ENCODE measurements at regions not wholly inside any gene's neighbourhood (a gene's known extent, or its start where the extent isn't known, plus 50 kb on each side); places are given as distances from the start of the nearest gene placed in this dataset.

DNA sequence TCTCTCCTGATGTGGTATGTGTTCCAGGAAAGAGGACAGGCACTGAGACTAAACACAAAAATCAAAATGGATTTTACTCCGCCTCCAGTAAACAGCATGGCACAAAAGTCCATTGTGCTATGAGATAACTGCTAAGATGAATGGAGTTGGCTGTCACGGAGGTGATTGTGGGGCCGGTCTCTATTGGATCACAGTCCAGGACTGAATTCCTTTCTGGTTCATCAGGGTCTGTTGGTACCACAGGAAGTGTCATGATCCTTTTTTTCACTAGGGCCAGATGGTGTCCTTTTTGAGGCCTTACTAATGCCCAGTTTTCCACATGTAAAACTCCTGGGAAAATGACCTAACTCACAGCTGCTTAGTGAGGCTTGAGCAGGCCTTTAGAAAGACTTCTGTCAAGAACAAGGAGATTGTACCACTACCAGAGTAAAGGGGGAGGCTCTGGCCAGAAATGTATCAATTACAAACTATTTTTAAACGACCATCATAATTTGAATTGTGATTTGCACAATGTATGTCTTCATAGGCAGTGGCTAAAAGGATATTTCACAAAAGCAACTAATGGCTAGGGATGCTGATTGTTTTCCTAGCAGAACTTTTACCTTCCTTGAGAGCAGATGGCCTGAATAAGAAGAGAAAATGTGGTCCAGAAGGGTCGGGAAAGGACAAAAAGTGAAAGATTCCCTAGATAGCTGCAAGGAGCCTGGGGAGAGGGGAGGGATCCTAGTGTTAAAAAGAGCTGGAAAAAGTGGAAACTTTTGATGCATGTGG is 192.2 kb upstream of the POU3F2 start (continued):
- TF ChIP-seq POLR2AphosphoS2 (IDR thresholded peaks at IDR 0.05; ENCODE audit: low read depth, low read length) (no peak), EP300 (IDR thresholded peaks at IDR 0.05; ENCODE audit: borderline replicate concordance in 1 of 2, control insufficient read depth in 1 of 2, low read depth in 2 of 2, low read length in 2 of 2) (no peak), TBL1XR1 (IDR thresholded peaks at IDR 0.05; ENCODE audit: low read depth, low read length) (no peak), PBX3 (IDR thresholded peaks at IDR 0.05; ENCODE audit: insufficient replicate concordance, low read depth, low read length) (no peak), ZBTB11 (CRISPR knock-in tag; IDR thresholded peaks at IDR 0.05) (no peak)

DNA sequence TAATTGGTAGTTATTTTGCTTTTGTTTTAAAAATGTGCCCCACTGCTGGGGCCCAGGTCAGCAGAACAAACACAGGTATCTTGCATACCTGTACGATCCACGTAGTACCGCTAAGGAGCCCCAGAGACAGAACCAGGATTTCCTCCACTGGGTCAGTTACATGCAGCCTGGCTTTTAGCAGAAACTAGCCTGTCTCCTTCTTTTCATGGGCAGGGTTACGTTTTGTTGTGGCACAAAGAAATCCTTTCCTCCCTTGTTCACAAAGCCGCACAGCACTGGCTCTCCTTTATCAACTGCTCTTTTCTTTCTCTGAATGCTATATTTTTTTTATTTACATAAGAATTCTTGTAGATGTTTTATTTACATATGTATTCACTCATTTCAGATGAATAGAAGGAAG is 190.3 kb upstream of the POU3F2 start:
- H4K20me1 ChIP-seq (ENCODE audit: control insufficient read depth, insufficient read depth), result no peaks in the 10 kb centered on the region
- H3K4me2 ChIP-seq (ENCODE audit: control insufficient read depth, insufficient read depth), result no peak overlapping the region
- ChIA-PET POLR2A (no interaction called here), SMC1A (ENCODE audit: uncharacterized antibody, unreplicated experiment) (interaction anchor here (1.3 to 1.5 kb wide), 2 partner anchors 8 to 19 kb away, joined by 3 to 5 read pairs; no protein-coding TSS in a partner anchor), RAD21 (ENCODE audit: unreplicated experiment) (no interaction called here), CTCF (no interaction called here)
- FAIRE-seq (no peak), DNase-seq (ENCODE audit: low read depth, low spot score) (no peak), ATAC-seq (no peak)
- no peak overlapping the region for H3K27ac ChIP-seq (ENCODE audit: control insufficient read depth, insufficient read depth)
- no peak overlapping the region for H3K9ac ChIP-seq (ENCODE audit: control insufficient read depth, insufficient read depth, low read length)
- H2AFZ ChIP-seq (ENCODE audit: control insufficient read depth, low read depth, low read length), result no peak overlapping the region
- 60% methylated on average over 5 of the region's 5 CpGs for WGBS (ENCODE audit: insufficient coverage, insufficient replicate concordance, low lambda C conversion rate, missing lambda C conversion rate)
- no TSS peak for BruUV-seq (replicated peaks)
- no peaks in the 10 kb centered on the region for H3K27me3 ChIP-seq (replicated peaks in 1 of 2; ENCODE audit: control insufficient read depth in 2 of 2, insufficient read depth in 2 of 2, low read length in 1 of 2)
- H3K4me1 ChIP-seq (ENCODE audit: control insufficient read depth, insufficient read depth, low read length), result no peaks in the 10 kb centered on the region
- in situ Hi-C loops (cut with MboI), result no loop called here
- intact Hi-C loops (cut with micrococcal nuclease; ENCODE audit: unreplicated experiment), result no loop called here
- no peaks in the 10 kb centered on the region for H3K9me3 ChIP-seq (replicated peaks; ENCODE audit: control insufficient read depth, insufficient read depth, low read length)
- H3K36me3 ChIP-seq (ENCODE audit: control insufficient read depth in 2 of 2, insufficient read depth in 2 of 2, low read length in 1 of 2), result no peaks in the 10 kb centered on the region
- H3K4me3 ChIP-seq, result no peak overlapping the region
- H3K79me2 ChIP-seq (ENCODE audit: control insufficient read depth, insufficient read depth, low read length), result no peaks in the 10 kb centered on the region
- TF ChIP-seq MYB (IDR thresholded peaks at IDR 0.05; ENCODE audit: borderline replicate concordance, low read depth, low read length), result no peak

Data from GM12878 (cell line).